ENCODE measurements at regions not wholly inside any gene's neighbourhood (a gene's known extent, or its start where the extent isn't known, plus 50 kb on each side); places are given as distances from the start of the nearest gene placed in this dataset.

DNA sequence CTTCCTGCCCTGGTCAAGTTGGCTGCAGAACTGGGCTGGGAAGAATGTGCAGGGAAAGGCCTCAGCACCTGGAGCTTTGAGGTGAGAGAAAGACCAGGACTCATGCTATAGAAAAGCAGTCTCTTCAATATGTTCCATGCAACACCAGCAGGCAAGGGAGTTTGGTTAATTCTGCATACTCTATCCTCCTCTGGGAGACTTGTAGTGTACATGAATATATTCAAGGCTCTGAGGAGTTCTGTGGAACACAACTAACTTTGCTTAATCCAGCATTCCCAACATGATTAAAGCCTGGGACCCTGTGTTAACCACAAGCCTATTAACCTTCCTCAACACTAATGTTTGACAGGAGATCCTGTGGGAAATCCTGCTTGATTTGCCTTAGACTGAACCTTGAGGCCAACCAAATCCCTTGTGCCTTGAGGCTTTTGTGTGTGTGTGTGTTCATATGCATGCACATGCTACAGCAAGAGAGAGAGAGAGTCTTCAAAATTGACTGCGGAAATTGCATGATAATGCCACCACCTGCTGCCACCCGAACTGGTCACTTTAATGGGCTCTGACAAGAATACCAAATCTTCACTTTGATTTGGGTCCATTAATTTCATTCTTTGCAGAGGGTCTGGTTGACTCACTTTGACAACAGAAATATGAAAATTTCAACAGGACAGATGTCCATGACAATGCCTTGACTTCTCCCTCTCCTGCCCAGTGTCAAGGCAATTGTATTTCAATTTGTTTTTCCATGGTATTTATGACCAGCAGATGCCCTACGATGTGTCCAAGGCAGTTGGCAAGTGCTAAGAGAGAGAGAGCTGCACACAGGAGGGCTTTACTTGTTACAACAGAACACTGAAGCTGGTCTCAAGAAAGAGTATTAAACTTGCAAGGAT is 238.2 kb upstream of the ZBED5 start:
- H3K27me3 Mint-ChIP-seq (ENCODE audit: low read depth): peaks cover 4% of the 10 kb centered on the region; the same call in 1 of the 2 replicates
- peaks cover 19% of the 10 kb centered on the region for H3K4me1 Mint-ChIP-seq
- peaks cover 18% of the 10 kb centered on the region for H3K36me3 Mint-ChIP-seq
- ChIA-PET CTCF (interaction anchor here (1.1 kb wide), 1 partner anchor 68 kb away, joined by 4 read pairs; no protein-coding TSS in a partner anchor), POLR2A (no interaction called here)
- peaks cover 31% of the 10 kb centered on the region for H3K9me3 Mint-ChIP-seq
- TF ChIP-seq, protein P1, sequence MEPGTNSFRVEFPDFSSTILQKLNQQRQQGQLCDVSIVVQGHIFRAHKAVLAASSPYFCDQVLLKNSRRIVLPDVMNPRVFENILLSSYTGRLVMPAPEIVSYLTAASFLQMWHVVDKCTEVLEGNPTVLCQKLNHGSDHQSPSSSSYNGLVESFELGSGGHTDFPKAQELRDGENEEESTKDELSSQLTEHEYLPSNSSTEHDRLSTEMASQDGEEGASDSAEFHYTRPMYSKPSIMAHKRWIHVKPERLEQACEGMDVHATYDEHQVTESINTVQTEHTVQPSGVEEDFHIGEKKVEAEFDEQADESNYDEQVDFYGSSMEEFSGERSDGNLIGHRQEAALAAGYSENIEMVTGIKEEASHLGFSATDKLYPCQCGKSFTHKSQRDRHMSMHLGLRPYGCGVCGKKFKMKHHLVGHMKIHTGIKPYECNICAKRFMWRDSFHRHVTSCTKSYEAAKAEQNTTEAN (CRISPR knock-in tag; IDR thresholded peaks at IDR 0.05): no peak
- TF ChIP-seq SOX15 (CRISPR knock-in tag; IDR thresholded peaks at IDR 0.05) (no peak), RELA (CRISPR knock-in tag; IDR thresholded peaks at IDR 0.05; ENCODE audit: borderline replicate concordance) (no peak), FOXJ3 (CRISPR knock-in tag; IDR thresholded peaks at IDR 0.05; ENCODE audit: borderline replicate concordance) (no peak), PRRX2 (CRISPR knock-in tag; IDR thresholded peaks at IDR 0.05) (no peak), ZNF232 (CRISPR knock-in tag; IDR thresholded peaks at IDR 0.05) (no peak), ESRRA (CRISPR knock-in tag; IDR thresholded peaks at IDR 0.05; ENCODE audit: borderline replicate concordance) (no peak), EMX1 (CRISPR knock-in tag; IDR thresholded peaks at IDR 0.05) (no peak), NR3C1 (CRISPR knock-in tag; conservative IDR thresholded peaks at IDR 0.05; ENCODE audit: low read depth) (no peak), ZNF416 (CRISPR knock-in tag; IDR thresholded peaks at IDR 0.05) (no peak), SMAD4 (CRISPR knock-in tag; IDR thresholded peaks at IDR 0.05) (no peak), TEAD4 (CRISPR knock-in tag; IDR thresholded peaks at IDR 0.05) (no peak), NFE2L1 (CRISPR knock-in tag; IDR thresholded peaks at IDR 0.05) (no peak)
- TF ChIP-seq, protein P2, sequence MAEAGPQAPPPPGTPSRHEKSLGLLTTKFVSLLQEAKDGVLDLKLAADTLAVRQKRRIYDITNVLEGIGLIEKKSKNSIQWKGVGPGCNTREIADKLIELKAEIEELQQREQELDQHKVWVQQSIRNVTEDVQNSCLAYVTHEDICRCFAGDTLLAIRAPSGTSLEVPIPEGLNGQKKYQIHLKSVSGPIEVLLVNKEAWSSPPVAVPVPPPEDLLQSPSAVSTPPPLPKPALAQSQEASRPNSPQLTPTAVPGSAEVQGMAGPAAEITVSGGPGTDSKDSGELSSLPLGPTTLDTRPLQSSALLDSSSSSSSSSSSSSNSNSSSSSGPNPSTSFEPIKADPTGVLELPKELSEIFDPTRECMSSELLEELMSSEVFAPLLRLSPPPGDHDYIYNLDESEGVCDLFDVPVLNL (CRISPR knock-in tag; IDR thresholded peaks at IDR 0.05; ENCODE audit: borderline replicate concordance, low read depth): no peak
- TF ChIP-seq, protein P3, sequence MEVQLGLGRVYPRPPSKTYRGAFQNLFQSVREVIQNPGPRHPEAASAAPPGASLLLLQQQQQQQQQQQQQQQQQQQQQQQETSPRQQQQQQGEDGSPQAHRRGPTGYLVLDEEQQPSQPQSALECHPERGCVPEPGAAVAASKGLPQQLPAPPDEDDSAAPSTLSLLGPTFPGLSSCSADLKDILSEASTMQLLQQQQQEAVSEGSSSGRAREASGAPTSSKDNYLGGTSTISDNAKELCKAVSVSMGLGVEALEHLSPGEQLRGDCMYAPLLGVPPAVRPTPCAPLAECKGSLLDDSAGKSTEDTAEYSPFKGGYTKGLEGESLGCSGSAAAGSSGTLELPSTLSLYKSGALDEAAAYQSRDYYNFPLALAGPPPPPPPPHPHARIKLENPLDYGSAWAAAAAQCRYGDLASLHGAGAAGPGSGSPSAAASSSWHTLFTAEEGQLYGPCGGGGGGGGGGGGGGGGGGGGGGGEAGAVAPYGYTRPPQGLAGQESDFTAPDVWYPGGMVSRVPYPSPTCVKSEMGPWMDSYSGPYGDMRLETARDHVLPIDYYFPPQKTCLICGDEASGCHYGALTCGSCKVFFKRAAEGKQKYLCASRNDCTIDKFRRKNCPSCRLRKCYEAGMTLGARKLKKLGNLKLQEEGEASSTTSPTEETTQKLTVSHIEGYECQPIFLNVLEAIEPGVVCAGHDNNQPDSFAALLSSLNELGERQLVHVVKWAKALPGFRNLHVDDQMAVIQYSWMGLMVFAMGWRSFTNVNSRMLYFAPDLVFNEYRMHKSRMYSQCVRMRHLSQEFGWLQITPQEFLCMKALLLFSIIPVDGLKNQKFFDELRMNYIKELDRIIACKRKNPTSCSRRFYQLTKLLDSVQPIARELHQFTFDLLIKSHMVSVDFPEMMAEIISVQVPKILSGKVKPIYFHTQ (CRISPR knock-in tag; IDR thresholded peaks at IDR 0.05): no peak
- TF ChIP-seq, protein P4, sequence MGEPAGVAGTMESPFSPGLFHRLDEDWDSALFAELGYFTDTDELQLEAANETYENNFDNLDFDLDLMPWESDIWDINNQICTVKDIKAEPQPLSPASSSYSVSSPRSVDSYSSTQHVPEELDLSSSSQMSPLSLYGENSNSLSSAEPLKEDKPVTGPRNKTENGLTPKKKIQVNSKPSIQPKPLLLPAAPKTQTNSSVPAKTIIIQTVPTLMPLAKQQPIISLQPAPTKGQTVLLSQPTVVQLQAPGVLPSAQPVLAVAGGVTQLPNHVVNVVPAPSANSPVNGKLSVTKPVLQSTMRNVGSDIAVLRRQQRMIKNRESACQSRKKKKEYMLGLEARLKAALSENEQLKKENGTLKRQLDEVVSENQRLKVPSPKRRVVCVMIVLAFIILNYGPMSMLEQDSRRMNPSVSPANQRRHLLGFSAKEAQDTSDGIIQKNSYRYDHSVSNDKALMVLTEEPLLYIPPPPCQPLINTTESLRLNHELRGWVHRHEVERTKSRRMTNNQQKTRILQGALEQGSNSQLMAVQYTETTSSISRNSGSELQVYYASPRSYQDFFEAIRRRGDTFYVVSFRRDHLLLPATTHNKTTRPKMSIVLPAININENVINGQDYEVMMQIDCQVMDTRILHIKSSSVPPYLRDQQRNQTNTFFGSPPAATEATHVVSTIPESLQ (CRISPR knock-in tag; IDR thresholded peaks at IDR 0.05): no peak
- no peak for DNase-seq (ENCODE audit: low spot score)
- H3K4me3 Mint-ChIP-seq: no peak overlapping the region
- H3K27ac Mint-ChIP-seq: no peak overlapping the region
- ATAC-seq: no peak

DNA sequence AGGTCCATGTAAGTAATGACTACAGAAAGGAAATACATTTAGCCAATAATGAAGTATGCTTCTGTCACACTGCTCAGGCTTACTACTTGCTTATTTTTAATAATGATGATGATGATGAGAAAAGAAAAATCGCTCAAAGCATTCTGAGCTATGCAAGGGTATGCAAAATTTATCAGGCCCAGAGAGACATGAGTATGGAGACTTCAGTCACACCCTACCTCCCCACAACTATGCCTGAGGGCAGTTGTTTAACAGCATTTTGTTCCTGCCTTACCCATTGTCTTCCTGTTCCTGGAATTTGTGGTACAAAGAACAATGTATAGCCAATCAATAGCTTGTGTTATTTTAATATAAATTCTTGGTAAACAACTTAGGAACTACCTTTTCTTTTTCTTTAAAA is 232.6 kb upstream of the ZBED5 start:
- H3K4me1 Mint-ChIP-seq: peaks cover 4% of the 10 kb centered on the region; the same call in 1 of the 2 replicates
- peaks cover 4% of the 10 kb centered on the region; the same call in 1 of the 2 replicates for H3K27me3 Mint-ChIP-seq (ENCODE audit: low read depth)
- ATAC-seq: no peak
- TF ChIP-seq, protein P5, sequence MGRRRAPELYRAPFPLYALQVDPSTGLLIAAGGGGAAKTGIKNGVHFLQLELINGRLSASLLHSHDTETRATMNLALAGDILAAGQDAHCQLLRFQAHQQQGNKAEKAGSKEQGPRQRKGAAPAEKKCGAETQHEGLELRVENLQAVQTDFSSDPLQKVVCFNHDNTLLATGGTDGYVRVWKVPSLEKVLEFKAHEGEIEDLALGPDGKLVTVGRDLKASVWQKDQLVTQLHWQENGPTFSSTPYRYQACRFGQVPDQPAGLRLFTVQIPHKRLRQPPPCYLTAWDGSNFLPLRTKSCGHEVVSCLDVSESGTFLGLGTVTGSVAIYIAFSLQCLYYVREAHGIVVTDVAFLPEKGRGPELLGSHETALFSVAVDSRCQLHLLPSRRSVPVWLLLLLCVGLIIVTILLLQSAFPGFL (CRISPR knock-in tag; IDR thresholded peaks at IDR 0.05; ENCODE audit: borderline replicate concordance): no peak
- no peak for TF ChIP-seq GTF2I (CRISPR knock-in tag; conservative IDR thresholded peaks at IDR 0.05)
- no peak for TF ChIP-seq JUN (CRISPR knock-in tag; IDR thresholded peaks at IDR 0.05)
- TF ChIP-seq, protein P6, sequence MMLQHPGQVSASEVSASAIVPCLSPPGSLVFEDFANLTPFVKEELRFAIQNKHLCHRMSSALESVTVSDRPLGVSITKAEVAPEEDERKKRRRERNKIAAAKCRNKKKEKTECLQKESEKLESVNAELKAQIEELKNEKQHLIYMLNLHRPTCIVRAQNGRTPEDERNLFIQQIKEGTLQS (CRISPR knock-in tag; conservative IDR thresholded peaks at IDR 0.05): no peak
- TF ChIP-seq, protein P7, sequence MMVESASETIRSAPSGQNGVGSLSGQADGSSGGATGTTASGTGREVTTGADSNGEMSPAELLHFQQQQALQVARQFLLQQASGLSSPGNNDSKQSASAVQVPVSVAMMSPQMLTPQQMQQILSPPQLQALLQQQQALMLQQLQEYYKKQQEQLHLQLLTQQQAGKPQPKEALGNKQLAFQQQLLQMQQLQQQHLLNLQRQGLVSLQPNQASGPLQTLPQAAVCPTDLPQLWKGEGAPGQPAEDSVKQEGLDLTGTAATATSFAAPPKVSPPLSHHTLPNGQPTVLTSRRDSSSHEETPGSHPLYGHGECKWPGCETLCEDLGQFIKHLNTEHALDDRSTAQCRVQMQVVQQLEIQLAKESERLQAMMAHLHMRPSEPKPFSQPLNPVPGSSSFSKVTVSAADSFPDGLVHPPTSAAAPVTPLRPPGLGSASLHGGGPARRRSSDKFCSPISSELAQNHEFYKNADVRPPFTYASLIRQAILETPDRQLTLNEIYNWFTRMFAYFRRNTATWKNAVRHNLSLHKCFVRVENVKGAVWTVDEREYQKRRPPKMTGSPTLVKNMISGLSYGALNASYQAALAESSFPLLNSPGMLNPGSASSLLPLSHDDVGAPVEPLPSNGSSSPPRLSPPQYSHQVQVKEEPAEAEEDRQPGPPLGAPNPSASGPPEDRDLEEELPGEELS (CRISPR knock-in tag; IDR thresholded peaks at IDR 0.05): no peak

More for the DNA sequence above, 232.6 kb upstream of the ZBED5 start:
- DNase-seq (ENCODE audit: low spot score): no peak
- peaks cover 32% of the 10 kb centered on the region for H3K36me3 Mint-ChIP-seq
- POLR2A ChIA-PET: no interaction called here
- H3K9me3 Mint-ChIP-seq: peaks cover 54% of the 10 kb centered on the region
- no peak overlapping the region for H3K27ac Mint-ChIP-seq
- CTCF ChIA-PET: no interaction called here
- no peak overlapping the region for H3K4me3 Mint-ChIP-seq
